NCI-H460 (cell line): ENCODE measurements at regions not wholly inside any gene's neighbourhood (a gene's known extent, or its start where the extent isn't known, plus 50 kb on each side); places are given as distances from the start of the nearest gene placed in this dataset.

Experiments
- DNase-seq: peaks from one replicate; pipeline ENCODE4 v3.0.0-alpha.2; 2016; ENCODE audit warnings: low read depth; ENCODE audit errors: extremely low read depth

GRCh38 chr4:37157476-37158167 is 86.9 kb upstream of the NWD2 start:
- no peak for DNase-seq

- DNase-seq, result no peak
Measured at GRCh38 chr4:37160653-37161052, 83.9 kb upstream of the NWD2 start.

GRCh38 chr4:37165844-37166243 is 78.7 kb upstream of the NWD2 start:
- no peak for DNase-seq

- no peak for DNase-seq
Measured at GRCh38 chr4:37169956-37170355, 74.6 kb upstream of the NWD2 start.

- no peak for DNase-seq
Measured at GRCh38 chr4:37188100-37188499, 56.4 kb upstream of the NWD2 start.
